ENCODE measurements at regions not wholly inside any gene's neighbourhood (a gene's known extent, or its start where the extent isn't known, plus 50 kb on each side); places are given as distances from the start of the nearest gene placed in this dataset.

DNA sequence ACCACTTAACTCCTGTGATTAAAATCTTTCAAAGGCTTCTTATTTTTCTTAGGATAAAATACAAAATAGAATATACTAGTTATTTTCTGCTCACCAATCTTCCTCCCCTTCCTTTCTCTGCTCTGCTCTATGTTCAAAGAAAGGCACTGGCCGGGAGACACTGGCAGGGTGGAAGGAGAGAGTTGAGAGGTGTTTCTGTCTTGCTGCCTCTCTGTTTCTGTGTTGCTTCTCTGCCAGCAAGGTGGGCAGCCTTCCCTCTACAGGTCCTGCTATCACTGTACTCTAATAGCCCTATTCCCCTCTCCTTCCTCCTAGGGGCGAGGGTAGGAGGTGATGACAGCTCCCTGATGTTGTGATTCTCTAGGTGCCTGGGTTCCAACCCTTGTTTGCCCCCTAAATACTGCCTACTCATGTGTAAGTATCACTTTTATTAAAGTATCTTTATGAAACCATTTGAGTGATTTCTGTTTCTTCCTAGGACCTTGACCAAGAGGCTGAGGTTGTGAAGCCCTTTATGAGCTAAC is 515.1 kb downstream of the TLE4 start:
- Histone ChIP-seq H3K27ac (no peak overlapping the region), H3K9me3 (peaks cover 0 to 3% (median 0%) of the 10 kb centered on the region in 3 donors), H3K36me3 (no peaks in the 10 kb centered on the region), H3K4me1 (no peaks in the 10 kb centered on the region), H3K27me3 (no peaks in the 10 kb centered on the region), H3K4me3 (no peak overlapping the region)
- no peak for TF ChIP-seq EP300 (IDR thresholded peaks at IDR 0.05)
- TF ChIP-seq POLR2A (IDR thresholded peaks at IDR 0.05): no peak
- TF ChIP-seq CTCF (IDR thresholded peaks at IDR 0.05): no peak
- TF ChIP-seq POLR2AphosphoS5 (IDR thresholded peaks at IDR 0.05): no peak
- no peak for ATAC-seq
- WGBS, 2 donors (ENCODE audit: low coverage in 1 of 2): 58 to 80% methylated on average over 2 of the region's 2 CpGs

GRCh38 chr9:80086386-80086785 is 514.6 kb downstream of the TLE4 start:
- ATAC-seq: no peak
- no peak for TF ChIP-seq POLR2A (IDR thresholded peaks at IDR 0.05)
- no peak for TF ChIP-seq POLR2AphosphoS5 (IDR thresholded peaks at IDR 0.05)
- no peak for TF ChIP-seq EP300 (IDR thresholded peaks at IDR 0.05)
- H3K27me3 ChIP-seq: no peaks in the 10 kb centered on the region
- H3K4me3 ChIP-seq: no peak overlapping the region
- H3K36me3 ChIP-seq: no peaks in the 10 kb centered on the region
- H3K4me1 ChIP-seq: no peaks in the 10 kb centered on the region
- peaks cover 0 to 3% (median 0%) of the 10 kb centered on the region in 3 donors for H3K9me3 ChIP-seq
- H3K27ac ChIP-seq: no peak overlapping the region
- WGBS, 2 donors (ENCODE audit: low coverage in 1 of 2): 17 to 25% methylated on average over 4 of the region's 4 CpGs

DNA sequence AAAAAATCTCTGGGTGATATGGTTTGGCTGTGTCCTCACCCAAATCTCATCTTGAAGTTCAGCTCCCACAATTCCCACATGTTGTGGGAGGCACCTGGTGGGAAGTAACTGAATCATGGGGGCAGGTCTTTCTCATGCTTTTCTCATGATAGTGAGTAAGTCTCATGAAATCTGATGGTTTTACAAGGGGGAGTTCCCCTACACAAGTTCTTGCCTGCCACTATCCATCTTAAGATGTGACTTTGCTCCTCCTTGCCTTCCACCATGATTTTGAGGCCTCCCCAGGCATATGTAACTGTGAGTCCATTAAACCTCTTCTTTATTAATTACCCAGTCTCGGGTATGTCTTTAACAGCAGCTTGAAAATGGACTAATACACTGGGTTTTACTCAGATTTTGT is 513.9 kb downstream of the TLE4 start:
- no peak for ATAC-seq
- Histone ChIP-seq H3K9me3 (peaks cover 0 to 9% (median 0%) of the 10 kb centered on the region in 3 donors), H3K4me3 (no peak overlapping the region), H3K27me3 (no peaks in the 10 kb centered on the region), H3K36me3 (no peaks in the 10 kb centered on the region), H3K27ac (no peak overlapping the region), H3K4me1 (no peaks in the 10 kb centered on the region)
- TF ChIP-seq CTCF (IDR thresholded peaks at IDR 0.05): no peak
- no peak for TF ChIP-seq EP300 (IDR thresholded peaks at IDR 0.05)
- no peak for TF ChIP-seq POLR2AphosphoS5 (IDR thresholded peaks at IDR 0.05)
- TF ChIP-seq POLR2A (IDR thresholded peaks at IDR 0.05): no peak
- WGBS, 2 donors (ENCODE audit: low coverage in 1 of 2): 87 to 100% methylated on average over 1 of the region's 1 CpG

- no peaks in the 10 kb centered on the region for H3K27me3 ChIP-seq
- WGBS, 2 donors (ENCODE audit: low coverage in 1 of 2): 96 to 100% methylated on average over 2 of the region's 2 CpGs
- TF ChIP-seq POLR2AphosphoS5 (IDR thresholded peaks at IDR 0.05): no peak
- TF ChIP-seq EP300 (IDR thresholded peaks at IDR 0.05): no peak
- no peak for TF ChIP-seq CTCF (IDR thresholded peaks at IDR 0.05)
- TF ChIP-seq POLR2A (IDR thresholded peaks at IDR 0.05): no peak
- H3K27ac ChIP-seq: no peak overlapping the region
- peaks cover 0 to 11% (median 0%) of the 10 kb centered on the region in 3 donors for H3K9me3 ChIP-seq
- H3K36me3 ChIP-seq: no peaks in the 10 kb centered on the region
- H3K4me3 ChIP-seq: no peak overlapping the region
- no peak for ATAC-seq
- no peaks in the 10 kb centered on the region for H3K4me1 ChIP-seq
Measured at GRCh38 chr9:80082213-80082612, 510.4 kb downstream of the TLE4 start.

- ATAC-seq: no peak
- no peaks in the 10 kb centered on the region for H3K27me3 ChIP-seq
- H3K4me3 ChIP-seq: no peak overlapping the region
- H3K27ac ChIP-seq: no peak overlapping the region
- TF ChIP-seq POLR2AphosphoS5 (IDR thresholded peaks at IDR 0.05): no peak
- TF ChIP-seq CTCF (IDR thresholded peaks at IDR 0.05): no peak
- no peak for TF ChIP-seq POLR2A (IDR thresholded peaks at IDR 0.05)
- no peak for TF ChIP-seq EP300 (IDR thresholded peaks at IDR 0.05)
- H3K4me1 ChIP-seq: peaks cover 0 to 13% (median 0%) of the 10 kb centered on the region in 3 donors
- WGBS, 2 donors (ENCODE audit: low coverage in 1 of 2): 50 to 85% methylated on average over 1 of the region's 1 CpG
- no peaks in the 10 kb centered on the region for H3K36me3 ChIP-seq
- peaks cover 0 to 11% (median 0%) of the 10 kb centered on the region in 3 donors for H3K9me3 ChIP-seq
Measured at GRCh38 chr9:80078826-80079225, 507.1 kb downstream of the TLE4 start.
